DMS114 treated with DMSO at 0.1 percent for 48 hours (cell line): ENCODE measurements at regions not wholly inside any gene's neighbourhood (a gene's known extent, or its start where the extent isn't known, plus 50 kb on each side); places are given as distances from the start of the nearest gene placed in this dataset.
"Not testable (repeated sequence)": the region's sequence is repeated elsewhere in the genome, so short reads cannot be mapped to it uniquely, and the experiment has no call there.

Experiments
- DNase-seq: peaks from one replicate; lab custom pipeline; 2025; ENCODE audit not compliant: unreplicated experiment; lab: John Stamatoyannopoulos, UW

GRCh38 chr4:43089730-43090129, 197.2 kb downstream of the GRXCR1 start:
- no peak for DNase-seq

- no peak for DNase-seq
Observed at GRCh38 chr4:43103048-43103447, 210.5 kb downstream of the GRXCR1 start.

DNA sequence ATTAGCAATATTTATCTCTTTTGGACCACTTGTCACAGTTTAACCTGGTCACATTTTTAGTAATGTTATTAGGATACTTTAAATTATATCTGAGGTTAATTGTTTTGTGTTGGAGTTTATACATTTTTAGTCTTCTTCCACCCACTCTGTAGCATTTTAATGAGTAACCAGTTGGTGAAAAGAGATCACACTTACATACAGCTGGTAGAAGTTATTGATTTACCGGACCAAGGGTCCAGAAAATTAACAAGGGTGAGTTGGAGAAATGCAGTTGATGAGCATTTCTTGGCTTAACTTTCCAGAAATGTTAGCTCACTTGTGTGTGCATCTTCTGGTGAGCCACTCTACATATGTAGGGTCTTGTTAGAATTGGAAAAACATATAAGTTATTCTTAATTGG, 219.6 kb downstream of the GRXCR1 start:
- no peak for DNase-seq

DNA sequence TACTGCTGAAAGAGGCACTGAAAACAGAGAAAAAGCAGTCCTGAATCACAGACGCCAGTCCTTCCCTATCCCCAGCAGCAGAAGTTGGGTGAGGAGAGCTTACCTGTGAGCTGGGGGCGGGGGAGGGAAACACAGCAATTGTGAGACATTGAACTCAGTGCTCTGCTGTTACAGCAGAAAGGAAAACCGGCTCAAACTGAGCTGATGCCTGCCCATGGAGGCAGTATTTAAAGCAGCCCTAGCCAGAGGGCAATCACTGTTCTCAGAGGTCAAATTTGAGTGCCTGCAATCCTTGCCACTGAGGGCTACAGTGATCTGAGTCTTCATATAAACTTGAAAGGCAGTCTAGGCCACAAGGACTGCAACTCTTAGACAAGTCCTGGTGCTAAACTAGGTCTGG, 220.7 kb downstream of the GRXCR1 start:
- no peak for DNase-seq

DNA sequence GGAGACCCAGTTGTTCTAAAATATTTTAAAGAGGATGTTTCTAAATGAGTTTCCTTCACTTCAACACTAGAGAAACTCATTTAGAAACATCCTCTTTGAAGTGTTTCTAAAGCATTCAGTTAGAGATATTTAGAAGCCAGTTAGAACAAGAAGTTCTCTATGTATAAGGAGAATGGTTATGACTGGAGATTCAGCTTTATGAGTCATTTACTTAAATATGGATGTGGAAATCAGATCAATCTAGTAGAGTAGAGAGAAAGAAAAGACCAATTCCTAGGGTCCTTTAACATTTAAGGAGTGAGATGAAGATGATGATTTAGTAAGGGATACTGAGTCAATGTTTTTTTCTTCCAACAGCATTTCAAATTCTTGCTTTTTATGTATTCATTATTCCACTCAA, 234.1 kb downstream of the GRXCR1 start:
- no peak for DNase-seq

- DNase-seq = no peak
Observed at GRCh38 chr4:43130228-43131021, 237.9 kb downstream of the GRXCR1 start.

DNA sequence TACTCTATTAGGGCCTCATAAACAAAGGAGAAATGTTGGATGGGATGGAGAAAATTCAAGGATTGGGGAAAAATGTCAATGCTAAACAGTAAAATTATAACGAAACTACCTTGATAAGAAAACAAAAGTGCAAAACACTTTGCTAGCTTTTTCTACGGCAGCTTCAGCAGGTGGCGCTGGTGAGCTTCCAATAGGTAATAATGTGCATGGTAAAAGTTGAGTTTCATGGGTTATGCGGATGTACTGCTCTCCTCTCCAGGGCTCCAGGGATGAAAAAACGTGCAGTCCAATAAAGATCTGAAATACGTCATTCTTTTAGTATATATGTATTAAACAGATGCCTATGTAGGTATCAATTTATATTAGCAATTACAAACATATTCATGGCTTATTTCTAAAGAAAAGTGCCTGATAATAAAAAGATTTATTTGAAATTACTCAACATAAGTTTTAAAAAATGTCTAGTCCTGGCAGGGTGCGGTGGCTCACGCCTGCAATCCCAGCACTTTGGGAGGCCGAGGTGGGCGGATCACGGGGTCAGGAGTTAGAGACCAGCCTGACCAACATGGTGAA, 239.6 kb downstream of the GRXCR1 start:
- DNase-seq = peak; percentile 17

DNA sequence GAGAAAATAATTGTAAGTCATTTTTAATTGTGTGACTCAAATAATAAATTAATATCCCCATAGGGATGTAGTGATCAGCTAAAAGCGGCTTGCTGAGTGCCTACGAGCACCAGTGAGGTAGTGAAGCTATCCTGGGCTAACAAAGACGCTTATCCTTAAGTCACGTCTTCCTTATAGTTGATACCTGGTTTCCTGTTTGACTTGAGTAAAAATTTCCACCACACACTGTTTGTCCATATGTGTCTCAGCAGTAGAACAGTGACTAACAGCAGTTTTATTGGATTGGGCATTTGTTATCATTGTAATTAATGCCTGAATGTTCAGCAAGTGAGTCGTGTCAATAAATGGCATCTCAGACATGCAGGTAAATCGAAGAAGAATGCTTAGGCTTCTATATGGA, 241.1 kb downstream of the GRXCR1 start:
- no peak for DNase-seq

GRCh38 chr4:43136752-43137151, 244.2 kb downstream of the GRXCR1 start:
- DNase-seq = no peak

DNA sequence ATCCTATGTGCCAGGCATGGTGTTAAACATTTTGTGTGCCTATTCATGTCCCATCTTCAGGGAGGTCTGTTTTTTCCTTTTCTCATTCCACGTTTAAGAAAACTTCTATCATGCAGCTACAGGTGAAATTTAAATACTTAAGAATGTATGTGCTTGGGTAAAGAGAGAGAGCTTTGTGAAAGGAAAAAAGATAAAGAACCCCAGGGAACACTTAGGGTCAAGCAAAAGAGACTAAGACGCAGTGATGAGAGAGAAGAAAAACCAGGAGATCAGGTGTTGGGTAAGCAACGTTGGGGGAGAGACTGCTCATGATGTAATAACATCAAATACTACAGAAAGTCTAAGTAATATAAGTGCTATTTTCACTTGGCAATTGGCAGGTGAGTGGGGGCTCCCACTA, 253.7 kb downstream of the GRXCR1 start:
- DNase-seq = no peak

DNA sequence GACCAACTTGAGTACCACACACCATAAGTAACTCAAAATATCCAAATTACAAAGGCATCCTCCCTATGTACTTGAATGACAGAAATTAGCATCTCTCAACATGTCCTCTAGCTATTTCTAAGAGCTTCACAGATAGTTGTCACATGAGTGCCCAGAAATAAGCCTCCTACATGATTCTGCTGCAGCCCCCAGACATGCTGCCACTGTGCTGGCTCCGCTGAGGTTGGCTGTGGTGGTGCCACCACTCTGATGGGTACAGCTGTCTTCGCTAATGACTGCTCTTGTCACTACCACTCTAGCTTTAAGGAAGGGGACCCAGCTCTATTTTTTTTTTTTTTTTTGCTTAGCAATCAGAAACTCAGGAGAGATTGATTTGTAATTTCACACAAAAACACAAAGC, 256.0 kb downstream of the GRXCR1 start:
- no peak for DNase-seq

DNA sequence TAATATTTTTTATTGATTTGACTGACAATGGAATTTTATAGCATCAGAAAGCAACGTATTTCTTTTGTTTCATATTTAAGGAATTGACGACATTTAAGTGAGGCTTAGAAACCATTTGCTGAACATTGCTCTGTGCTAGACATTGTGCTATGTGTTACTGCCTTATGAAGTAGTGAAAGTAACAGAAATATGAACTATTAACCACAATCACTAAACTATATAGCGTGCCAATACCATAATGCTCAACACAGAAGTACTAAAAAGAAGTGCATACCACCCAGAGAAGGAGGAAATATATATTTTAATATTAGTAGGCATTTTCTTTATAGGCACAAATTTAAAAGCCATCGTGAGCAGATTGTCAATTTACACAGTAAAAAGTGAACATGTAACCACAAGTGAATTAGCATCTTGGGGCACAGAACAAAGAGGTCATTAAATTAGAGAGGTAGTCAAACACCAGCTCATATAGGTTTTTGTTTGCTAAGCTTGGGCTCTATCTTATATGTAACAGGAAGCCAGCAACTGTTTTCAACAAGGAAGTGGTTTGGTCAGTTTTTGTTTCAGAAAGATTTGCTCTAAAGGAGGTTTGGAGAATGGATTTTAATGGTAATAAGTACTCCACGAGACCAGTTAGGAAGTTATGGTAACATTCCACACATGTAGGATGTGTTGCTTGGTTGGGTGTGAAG, 270.7 kb downstream of the GRXCR1 start:
- DNase-seq = no peak

DNA sequence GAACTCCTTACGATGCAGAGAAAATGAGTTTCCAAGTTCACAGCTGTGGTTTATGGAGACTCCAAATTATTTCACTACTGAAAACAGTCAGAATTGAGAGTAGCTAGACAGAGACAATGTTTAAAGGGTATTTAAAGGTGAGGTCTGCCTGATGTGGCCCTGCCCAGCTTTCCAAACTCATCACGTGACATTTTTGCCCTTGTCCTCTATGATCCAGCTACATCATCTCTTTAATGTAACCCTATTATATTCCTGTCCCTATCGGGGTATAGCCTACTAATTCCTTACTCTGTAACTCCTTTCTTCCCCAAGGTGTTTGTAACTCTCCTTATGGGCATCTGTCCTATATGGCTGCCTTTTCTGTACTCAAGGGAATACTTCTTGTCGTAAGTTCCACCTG, 297.2 kb downstream of the GRXCR1 start:
- no peak for DNase-seq

DNA sequence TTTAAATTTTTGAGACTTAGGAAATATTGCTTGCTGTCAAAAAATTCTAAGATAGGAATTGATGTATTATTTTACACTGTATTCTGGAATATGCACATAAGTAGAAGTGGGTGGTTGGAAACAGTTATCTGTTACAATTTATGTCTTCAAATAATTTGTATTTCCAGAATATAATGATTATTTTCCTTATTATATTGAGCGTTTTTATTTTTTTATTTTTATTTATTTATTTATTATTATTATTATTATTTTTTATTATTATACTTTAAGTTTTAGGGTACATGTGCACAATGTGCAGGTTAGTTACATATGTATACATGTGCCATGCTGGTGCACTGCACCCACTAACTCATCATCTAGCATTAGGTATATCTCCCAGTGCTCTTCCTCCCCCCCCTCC, 320.1 kb downstream of the GRXCR1 start:
- not testable (repeated sequence) for DNase-seq

GRCh38 chr4:43223820-43224219, 331.3 kb downstream of the GRXCR1 start:
- no peak for DNase-seq

- DNase-seq = no peak
Observed at GRCh38 chr4:43224559-43224958, 332.0 kb downstream of the GRXCR1 start.

GRCh38 chr4:43233321-43233720, 340.8 kb downstream of the GRXCR1 start:
- DNase-seq = no peak

DNA sequence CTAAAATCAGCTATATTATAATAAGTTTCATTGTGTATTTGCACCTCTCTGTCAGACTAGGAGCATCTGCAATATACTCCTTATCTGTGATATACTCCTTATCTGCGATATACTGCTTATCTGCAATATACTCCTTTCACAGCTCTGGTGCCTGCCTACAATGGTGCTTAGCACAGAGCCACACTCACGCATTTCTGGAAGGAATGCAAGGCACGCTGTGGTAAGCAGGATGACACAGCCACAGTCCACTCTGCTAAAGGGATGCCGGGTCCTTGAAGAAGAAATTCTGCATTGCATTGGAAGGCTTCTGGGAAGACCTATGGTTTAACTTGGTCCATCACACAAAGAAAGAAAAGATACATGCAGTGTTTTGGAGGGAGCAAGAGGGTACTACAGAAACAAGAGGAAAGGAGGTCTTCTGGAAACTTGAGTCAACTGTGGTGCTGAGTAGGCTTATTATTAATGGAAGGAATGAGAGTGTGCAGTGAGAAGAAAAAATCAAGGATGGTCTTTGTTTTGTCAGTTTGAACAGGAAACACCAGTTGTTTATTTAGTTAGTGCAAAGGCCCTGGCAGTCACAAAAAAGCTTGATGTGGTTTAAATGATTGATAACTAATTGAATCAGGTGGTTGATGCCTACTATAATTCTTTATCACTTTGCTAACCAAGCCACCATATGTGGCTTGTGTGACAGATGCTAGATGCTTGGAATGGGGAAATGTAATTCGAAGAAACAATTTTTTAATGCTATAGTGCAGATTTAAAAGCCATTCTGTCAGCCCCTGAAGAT, 342.3 kb downstream of the GRXCR1 start:
- DNase-seq = no peak

- no peak for DNase-seq
Observed at GRCh38 chr4:43238008-43238407, 345.5 kb downstream of the GRXCR1 start.

DNA sequence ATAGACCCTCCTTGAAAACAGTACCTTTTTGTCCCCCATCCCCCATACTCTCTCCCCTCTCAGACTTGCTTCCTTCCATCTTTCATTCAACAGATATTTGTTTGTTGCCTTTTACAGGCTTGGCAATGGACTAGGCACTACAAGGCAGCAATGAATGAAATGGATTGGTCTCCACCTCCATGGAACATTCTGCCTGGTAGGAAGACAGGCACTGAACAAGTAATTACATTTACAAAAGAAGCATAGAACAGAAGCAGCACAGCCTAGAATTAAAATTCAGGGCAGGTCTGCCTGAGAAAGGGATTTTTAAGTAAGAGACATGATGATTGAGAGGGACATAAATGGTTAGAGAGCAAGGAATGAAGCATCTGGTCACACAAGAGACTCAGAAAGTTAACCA, 346.1 kb downstream of the GRXCR1 start:
- no peak for DNase-seq

- DNase-seq = no peak
Observed at GRCh38 chr4:43241104-43241503, 348.6 kb downstream of the GRXCR1 start.

DNA sequence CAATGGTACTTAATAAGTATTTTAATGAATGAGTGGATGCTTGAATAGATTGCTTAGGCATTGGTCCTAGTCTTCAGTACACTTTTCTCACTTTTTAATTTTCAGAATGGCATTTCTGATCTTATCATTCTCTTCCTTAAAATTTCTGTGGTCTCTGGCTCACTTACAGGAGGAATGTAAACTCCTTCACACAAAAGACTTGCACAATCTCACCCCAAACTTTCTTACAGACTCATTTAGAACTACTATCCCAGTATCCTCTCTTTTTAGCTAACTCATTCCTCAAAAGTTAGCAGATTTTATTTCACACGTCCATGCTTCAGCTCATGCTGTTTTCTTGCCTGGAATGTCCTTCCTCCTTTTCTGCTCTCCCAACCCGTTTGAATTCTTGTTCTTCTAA, 350.1 kb downstream of the GRXCR1 start:
- no peak for DNase-seq
